GM18870 (cell line): ENCODE measurements at regions not wholly inside any gene's neighbourhood (a gene's known extent, or its start where the extent isn't known, plus 50 kb on each side); places are given as distances from the start of the nearest gene placed in this dataset.
A peak's percentile ranks its signal among the peaks of the same experiment; 100 is the strongest.

Source experiments
- ATAC-seq: cut with Tn5 transposase; IDR thresholded peaks from one replicate; pipeline ENCODE4 v1.9.1; 2021; ENCODE audit warnings: moderate library complexity; ENCODE audit not compliant: unreplicated experiment

DNA sequence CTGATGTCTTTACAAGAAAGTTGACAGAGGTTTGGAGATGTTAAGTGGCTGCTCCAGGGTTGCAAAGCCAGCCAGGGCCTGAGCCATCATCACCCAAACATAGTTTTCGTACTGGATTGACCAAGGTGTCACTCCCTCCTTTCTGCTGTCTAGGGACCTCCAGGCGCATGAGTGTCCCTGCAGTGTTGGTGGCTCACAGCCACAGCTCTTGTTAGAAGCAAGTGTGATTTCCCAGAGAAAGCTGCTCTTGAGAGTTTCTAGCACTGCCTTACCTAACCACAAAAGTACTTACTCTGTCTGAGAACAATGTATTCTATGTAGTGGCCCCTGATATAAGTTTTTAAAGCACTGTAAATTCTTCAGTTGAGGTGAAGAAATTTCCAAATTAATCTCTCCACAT is 144.1 kb downstream of the SOX2 start:
- no peak for ATAC-seq

DNA sequence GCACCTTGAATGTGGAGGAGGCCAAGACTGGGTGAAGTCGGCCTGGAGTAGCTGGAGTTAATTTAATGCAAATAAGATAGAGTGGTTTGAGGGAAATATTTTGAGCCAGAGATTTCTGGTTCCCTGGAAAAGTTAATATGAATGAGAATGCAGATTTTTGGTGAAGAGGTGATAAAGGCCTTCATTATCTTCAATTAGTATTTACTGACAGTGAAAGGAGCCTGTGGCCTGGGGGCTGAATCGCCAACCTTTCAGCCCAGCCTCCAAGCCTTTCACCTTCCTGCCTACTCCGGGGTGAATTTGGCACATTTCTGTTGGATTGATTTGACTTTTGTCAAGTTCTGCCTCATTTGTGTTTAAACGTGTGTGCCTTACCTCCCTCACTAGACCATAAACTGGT is 147.8 kb downstream of the SOX2 start:
- ATAC-seq, result no peak

DNA sequence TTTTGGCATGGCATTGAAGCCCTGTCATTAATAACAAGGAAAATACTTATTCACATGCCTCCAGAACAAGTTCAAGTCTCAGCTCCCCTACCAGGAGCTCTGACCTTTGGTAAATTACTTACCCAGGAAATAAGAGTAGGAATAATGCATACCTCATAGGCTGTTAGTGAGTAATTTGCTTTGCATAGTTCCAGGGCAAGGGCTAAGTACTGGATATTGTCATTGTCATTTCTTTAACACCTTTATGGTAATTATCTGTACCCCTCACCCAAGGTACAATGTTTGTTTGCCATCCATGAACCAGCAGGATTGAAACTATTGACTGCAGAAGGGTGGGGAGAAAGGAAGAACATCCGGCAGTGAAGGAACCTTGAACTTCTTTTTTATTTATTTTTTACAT is 148.5 kb downstream of the SOX2 start:
- no peak for ATAC-seq

DNA sequence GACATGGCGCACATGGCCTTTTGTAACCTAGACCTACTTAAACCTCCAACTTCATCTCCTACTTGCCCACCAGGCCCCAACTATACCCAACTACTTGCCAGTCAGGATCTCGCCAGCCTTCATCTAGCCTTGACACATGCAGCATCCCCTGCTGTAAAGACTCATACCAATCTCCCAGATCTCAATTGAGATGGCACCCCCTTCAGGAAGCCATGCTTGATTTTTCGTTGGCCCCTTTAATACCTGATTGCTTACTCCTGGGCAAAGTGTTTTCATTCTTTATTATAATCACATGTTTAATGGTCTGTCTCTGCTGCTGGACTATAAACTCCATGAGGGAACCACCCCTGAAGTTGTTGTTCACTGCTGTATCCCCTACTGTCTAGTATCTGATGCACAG is 150.8 kb downstream of the SOX2 start:
- no peak for ATAC-seq

DNA sequence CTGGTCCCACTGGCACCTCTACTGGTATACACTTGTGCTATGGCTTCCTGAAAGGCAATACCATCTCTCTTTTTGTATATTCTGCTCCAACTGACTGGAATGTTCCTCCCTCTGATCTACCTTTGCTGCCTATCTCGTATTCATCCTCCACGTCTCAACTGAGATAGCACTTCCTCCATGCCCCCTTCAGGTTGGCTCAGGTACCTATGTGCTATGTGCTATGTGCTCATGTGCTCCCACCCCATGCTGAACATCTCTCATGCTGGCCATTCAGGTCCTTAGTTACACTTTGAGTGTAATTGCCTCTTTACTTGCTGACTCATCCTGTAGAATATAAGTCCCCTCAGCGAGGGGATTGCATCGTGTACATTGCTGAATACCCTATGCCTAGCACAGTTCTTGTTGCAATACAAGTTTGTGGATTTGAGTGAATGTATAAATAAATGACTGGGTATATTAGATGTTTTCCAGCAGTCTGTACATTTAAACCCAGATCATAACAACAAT is 156.9 kb downstream of the SOX2 start:
- no peak for ATAC-seq

DNA sequence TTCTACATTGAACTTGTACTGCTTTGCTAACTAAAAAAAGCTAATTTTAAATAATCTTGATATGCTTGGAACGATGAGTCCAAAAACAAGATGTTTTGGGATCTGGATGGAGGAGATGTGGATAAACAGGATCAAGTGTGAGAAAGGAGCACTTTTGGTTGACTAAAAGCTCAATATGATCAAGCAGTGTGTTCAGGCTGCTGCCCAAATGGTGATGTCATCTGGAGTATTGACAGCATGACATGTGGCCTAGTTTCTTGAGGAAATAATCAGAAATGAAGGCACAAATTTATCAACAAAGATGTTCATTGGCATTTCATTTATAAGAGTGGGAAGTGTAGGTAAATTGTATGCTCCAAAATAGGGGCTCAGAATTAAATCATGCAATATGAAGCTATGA is 161.2 kb downstream of the SOX2 start:
- no peak for ATAC-seq

DNA sequence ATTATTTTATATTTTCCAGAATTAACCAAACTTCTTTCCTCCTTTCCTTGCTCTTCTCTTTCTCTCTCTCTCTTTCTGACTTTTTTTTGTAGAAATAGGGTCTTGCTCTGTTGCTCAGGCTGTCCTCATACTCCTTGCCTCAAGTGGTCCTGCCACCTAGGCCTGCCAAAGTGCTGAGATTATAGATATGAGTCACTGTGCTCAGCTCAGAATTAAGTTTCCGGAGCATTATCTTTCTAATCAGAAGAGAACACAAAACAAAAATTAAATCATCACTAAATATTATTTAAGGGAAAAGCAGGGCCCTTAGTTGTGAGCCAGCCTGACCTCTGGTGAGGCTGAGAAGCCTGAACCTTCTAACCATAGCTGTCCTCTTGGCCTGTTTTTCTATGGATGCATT is 168.2 kb downstream of the SOX2 start:
- no peak for ATAC-seq

DNA sequence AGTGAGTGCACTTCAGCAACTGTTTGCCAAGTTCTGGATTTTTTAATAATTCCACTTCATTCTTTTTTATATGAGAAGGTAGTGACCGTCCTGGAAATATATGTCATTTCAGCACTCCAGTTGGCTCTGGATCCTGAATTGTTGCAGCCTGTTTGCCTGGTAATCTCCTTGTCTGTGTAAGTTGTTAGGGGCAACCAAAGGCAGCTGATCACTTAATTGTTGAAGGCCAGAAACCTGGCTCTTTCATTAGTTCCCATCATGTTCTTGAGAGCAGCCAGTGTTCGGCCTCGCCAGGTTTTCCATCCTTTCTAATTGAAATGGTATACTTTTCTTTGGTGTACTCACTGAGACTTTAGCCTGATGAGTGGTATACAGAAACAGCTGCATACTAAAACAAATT is 168.6 kb downstream of the SOX2 start:
- ATAC-seq, result no peak

DNA sequence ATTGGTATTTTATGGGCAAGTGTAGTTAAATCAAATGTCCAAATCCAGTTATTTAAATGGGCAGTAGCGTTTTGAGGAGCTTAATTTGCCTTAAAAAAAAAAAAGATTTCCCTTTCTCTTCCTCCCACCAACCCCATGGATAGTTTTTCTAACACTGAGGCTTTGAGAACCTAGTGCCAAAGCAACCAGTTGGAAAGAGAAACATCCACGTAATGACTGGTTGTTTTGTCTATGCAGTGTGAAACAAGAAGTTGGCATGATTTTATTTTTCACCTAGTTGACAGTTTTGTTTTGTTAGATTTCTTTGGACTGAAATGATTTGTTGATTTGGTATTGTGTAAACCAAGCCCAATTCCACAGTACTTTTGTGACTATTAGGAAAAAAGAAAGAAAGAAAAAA is 170.0 kb downstream of the SOX2 start:
- ATAC-seq, result no peak

DNA sequence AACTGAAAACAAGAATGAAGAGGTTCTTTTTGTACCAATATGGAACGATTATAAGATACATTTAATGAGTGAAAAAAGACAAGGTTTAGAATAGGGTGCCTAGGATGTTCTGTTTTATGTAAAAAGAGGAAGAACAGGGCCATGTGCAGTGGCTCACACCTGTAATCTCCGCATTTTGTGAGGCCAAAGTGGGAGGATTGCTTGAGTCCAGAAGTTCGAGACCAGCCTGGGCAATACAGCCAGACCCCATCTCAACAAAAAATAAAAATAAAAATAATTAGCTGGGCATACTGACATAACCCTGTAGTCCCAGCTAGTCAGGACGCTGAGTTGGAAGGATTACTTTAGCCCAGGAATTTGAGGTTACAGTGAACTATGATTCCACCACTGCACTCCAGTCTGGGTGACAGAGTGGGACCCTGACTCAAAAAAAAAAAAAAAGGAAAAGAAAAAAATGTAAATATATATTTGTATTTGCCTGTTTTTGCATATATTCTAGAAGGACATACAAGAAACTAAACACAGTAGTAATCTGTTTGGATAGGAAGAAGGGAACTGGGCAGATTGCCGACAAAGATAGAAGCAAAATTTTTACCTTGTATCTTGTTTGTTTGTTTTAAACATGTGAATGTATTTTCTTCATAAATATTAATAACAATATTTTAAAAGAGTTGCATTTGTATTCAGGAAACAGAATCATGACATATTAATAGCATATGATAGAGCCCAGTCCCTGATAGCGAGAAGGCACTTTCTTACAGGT is 174.3 kb downstream of the SOX2 start:
- no peak for ATAC-seq

DNA sequence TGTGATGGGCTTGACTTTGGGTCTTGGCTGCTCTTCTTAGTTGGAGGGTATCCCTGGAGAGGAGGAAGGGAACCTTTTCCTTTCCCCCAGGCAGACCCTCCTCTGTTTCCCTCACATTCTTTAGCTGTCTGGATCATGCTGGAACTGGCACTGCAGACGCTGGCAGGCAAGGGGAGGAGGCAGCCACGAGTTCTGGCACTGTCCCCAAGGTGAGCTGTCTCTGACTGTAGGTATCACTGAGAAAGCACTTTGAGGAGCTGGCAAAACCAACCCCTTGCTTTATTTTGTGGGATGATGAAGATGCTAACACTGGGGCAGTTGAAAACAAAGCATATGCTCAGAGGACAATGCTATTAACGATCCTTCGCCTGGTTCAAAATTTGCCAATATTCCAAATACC is 175.0 kb downstream of the SOX2 start:
- no peak for ATAC-seq

DNA sequence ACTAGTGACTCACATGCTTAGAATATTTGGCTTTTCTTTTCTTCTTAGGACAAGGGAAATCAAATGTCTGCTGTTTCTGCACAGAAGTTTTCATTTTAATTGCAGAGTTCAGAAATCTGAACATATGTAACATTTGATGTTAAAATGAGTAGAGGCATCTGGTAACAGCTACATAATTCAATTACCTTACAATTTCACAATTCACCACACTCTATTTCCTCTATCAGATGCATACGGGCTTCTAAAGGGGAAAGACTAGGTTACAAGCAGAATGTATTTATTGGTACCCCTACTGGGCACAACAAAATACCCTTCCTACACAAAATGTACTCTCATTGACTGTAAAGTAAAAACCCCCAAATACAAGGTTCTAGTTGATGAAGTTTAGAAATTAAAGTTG is 176.0 kb downstream of the SOX2 start:
- ATAC-seq, result no peak

DNA sequence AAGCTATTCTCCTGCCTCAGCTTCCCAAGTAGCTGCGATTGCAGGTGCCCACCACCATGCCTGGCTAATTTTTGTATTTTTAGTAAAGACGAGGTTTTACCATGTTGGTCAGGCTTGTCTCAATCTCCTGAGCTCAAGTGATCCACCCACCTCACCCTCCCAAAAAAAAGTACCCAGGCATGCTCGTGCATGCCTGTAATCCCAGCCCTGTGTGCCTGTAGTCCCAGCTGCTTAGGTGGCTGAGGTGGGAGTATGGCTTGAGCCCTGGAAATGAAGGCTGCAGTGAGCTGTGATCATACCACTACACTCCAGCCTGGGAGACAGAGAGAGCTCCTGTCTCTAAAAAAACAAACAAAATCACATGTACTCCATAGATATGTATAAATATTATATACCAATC is 176.5 kb downstream of the SOX2 start:
- no peak for ATAC-seq

DNA sequence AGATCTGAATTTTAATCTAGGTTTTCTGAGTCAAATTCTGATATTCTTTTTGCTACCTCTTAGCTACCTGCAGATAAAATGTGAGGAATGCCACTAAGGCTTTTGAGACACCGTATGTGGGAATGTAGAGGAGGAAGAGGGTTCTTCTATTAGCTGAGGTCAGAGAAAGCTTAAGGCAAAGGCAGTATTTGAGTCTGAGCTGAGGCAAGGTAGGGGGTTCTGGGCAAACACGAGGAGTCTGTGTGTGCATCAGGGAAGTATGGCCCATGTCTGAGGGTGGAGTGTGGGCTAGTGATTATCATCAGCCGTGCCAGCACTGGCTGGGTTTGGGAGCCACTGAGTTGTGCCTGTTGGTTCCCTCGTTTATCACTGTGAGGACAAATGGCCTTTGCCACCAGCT is 181.1 kb downstream of the SOX2 start:
- no peak for ATAC-seq

DNA sequence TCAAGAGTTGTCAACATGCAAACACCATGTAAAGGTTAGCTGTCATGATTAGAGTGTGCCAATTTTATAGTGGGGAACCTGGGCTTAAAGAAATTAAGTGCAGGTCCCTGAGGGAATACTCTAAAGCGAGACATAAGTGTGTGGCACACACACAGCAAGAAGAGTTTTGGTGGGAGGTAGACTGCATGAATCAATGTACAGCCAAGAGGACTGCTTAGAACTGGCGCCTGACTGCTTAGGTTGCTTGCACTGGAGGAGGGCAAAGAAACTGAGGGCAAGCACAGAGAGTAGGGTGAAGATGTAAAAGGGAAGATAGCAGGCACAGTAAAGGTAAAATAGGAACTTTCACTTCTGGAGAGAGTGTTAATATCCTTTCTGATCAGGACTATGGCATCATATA is 184.9 kb downstream of the SOX2 start:
- no peak for ATAC-seq

DNA sequence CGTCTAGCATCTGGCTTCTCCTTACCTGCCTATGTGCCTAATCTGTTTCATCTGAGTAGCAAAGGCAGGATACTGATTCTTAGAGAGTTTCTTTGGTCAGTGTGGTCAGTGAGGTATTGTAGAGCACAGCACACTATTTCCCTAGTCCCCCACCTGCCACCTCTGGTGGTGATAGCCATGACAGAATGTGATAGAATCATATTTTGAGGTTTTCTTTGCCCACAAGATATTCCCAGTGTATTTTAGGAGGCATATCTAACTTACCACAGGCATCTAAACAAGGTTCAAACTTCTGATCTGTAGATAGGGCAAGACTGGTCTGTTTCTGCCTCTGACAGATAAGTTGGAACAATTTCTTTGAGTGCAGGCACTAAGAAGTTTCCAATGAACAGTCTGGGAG is 188.0 kb downstream of the SOX2 start:
- ATAC-seq, result no peak

DNA sequence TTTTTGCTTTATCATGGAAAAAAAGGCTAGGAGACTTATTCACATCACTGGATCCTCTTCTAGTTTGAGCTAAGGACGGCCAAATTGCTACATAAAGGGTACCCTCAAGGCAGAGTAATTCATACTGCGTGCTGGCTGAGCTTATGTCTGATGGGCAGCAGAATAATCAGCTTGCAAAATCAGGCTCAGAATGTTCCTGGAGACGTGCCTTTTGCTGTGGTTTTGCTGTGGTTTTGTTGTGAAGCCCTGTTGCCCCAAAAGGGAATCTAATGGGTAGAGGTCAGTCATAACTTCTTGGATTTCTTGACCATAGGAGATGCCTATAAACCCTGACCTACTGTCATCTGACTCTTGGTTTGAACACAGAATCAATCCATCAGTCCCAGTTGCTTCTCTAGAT is 189.9 kb downstream of the SOX2 start:
- ATAC-seq, result no peak

DNA sequence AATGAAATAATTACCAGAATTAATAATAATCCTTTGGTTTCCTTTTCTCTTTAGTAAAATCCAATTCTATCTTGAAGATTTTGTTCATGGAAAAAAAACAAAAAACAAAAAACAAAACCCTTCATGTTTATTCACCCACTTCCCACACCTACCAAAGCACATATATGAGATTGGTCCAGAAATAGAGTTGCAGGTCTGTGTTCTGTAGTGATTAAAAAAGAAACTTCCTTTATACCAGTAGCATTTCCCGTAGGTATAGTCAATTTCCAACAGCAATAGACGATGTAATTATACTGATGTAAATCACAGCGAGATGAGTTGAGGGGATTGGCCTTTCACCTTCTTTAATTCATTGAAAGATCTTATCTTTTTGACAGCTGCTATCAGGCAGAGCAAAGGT is 194.6 kb downstream of the SOX2 start:
- ATAC-seq, result peak; percentile 61

DNA sequence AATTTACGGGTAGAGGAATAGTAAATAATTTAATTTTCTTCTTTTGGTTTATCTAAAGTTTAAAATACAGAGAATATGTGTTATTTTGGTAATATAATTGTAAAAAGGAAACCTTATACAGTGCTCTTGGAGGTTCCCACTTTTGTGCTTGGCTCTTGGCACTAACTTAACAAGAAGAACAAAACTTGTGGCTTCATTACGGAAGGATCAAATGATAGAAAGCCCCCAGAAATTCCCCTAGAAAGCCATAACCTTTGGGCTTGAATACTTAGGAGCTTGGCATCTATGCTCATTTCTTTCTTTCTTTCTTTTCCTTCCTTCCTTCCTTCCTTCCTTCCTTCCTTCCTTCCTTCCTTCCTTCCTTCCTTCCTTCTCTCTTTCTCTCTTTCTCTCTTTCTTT is 197.5 kb downstream of the SOX2 start:
- ATAC-seq, result no peak

DNA sequence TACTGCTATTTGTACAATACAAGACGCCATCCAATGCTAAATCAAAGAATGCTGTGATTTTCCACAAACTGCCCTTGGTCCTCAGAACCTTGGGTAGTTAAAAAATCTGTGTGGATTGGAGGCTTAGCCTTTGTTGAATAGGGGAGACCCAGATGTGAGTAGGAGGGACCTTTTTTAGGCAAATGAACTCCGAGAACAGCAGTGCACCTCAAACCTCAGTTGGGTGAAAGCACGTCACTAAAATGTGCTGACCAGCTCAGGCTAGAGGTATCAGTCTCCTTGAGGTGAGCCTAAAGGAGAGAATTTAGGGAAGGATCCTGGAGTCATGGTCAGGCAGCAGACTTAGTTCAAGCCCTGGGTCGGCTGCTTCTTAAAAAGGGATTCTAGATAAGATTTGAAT is 200.7 kb downstream of the SOX2 start:
- no peak for ATAC-seq

DNA sequence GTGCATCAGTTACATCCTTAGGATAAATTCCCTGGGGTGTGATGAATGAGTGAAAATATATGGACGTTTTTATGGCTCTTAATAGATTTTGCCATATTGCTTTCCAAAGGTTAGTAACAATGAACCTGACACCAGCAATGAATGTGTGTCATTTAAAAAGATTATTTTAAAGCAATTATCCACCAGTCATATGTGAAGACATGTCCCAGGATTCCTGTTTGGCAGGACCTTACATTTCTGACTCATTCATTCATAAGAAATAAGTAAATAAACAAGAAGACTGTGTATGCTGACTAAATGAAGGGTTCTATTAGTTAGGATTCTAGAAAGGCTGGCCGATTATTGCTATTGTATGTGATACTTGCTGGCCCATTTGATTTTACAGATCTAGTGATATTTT is 201.5 kb downstream of the SOX2 start:
- ATAC-seq, result no peak

DNA sequence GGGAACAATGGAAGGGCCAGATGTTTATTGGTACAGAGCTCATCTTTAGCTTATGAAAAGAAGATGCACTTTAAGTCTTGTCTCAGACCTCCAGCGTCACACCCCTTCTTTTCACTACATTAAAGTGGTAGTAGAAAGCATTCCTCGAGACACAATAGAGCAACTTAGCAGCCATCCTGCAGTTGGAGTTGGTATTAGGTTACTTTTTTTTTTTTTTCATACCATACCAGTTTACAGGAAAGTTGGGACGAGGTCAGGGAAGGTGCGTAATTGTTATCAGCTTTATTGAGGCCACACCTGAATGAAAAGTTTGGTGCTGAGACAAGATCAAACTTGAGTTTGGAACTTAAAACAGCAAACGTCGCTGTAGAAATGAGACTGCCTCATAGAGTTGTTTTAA is 203.8 kb downstream of the SOX2 start:
- no peak for ATAC-seq

DNA sequence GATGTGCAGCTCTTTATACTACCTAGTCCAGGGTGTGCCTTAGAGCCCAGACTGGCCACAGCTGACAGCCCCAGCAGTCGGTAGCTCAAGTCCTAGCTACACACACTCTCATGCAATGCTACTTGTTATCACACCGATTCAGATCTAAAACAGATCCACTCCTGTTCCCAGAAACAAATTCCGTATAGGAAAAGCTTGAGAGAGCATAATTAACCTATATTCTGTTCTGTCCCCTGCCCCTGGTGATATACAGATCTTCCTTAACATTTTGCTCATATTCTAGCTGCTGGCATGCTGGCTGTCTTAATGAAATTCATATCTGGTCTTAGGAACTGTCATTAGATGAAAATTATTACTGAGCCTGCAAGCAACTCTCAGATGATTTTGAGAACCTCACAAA is 204.3 kb downstream of the SOX2 start:
- ATAC-seq, result no peak
